IMR-90 (cell line): ENCODE measurements at regions not wholly inside any gene's neighbourhood (a gene's known extent, or its start where the extent isn't known, plus 50 kb on each side); places are given as distances from the start of the nearest gene placed in this dataset.

Experiments
- ATAC-seq: fragments of 200-7000 bp; cut with Tn5 transposase; 2 replicates; pipeline ENCODE4 v1.9.1; 2020; ENCODE audit warnings: low read depth, mild to moderate bottlenecking, moderate library complexity
- BruUV-seq: library from RNA; stranded (reverse); fragments of 400-500 nt; replicated peaks from 2 replicates; lab custom pipeline; 2021; lab: Mats Ljungman, UMichigan
- CTCF ChIA-PET: fragments of 300-600 bp; formaldehyde crosslinking; extraction: SDS; loops from one replicate; lab custom pipeline; 2021; ENCODE audit warnings: antibody characterized with exemption; lab: Yijun Ruan, JAX
- POLR2A ChIA-PET: fragments of 300-600 bp; sonication (Branson Sonifier 250); formaldehyde crosslinking; loops from one replicate; lab custom pipeline; 2022; ENCODE audit warnings: antibody characterized with exemption; ENCODE audit not compliant: unreplicated experiment; lab: Charles Lee
- DNase-seq: peaks from one replicate; pipeline ENCODE4 v3.0.0; 2013
- H2AFZ ChIP-seq: replicated peaks from 2 replicates; pipeline ENCODE3; 2013; ENCODE audit warnings: low read length, mild to moderate bottlenecking; ENCODE audit not compliant: poor library complexity
- H2AK5ac ChIP-seq: 2 replicates; pipeline ENCODE4 v1.6.1; 2013; ENCODE audit warnings: low read depth, low read length, inconsistent platforms
- H2AK9ac ChIP-seq: replicated peaks from 2 replicates; pipeline ENCODE3; 2013; ENCODE audit warnings: mild to moderate bottlenecking, low read depth, low read length, moderate library complexity; ENCODE audit not compliant: poor library complexity
- H2BK120ac ChIP-seq: 2 replicates; pipeline ENCODE4 v1.6.1; 2013; ENCODE audit warnings: low read depth, low read length, inconsistent platforms
- H2BK15ac ChIP-seq: 3 replicates; pipeline ENCODE4 v1.6.1; 2013; ENCODE audit warnings: low read depth, low read length, inconsistent platforms
- H2BK20ac ChIP-seq: 2 replicates; pipeline ENCODE4 v1.6.1; 2013; ENCODE audit warnings: low read depth, mild to moderate bottlenecking, inconsistent platforms, low read length, moderate library complexity
- H2BK5ac ChIP-seq: 2 replicates; pipeline ENCODE4 v1.6.1; 2013; ENCODE audit warnings: mild to moderate bottlenecking, low read depth, low read length, inconsistent platforms; ENCODE audit not compliant: poor library complexity, severe bottlenecking
- H3K14ac ChIP-seq: replicated peaks from 2 replicates; pipeline ENCODE4 v1.6.1; 2013; ENCODE audit warnings: low read depth, low read length, inconsistent platforms
- H3K18ac ChIP-seq: 2 replicates; pipeline ENCODE4 v1.6.1; 2013; ENCODE audit warnings: low read depth, low read length, control low read depth
- H3K23ac ChIP-seq: 2 replicates; pipeline ENCODE4 v1.6.1; 2013; ENCODE audit warnings: low read depth, low read length, inconsistent platforms
- H3K27ac ChIP-seq: 2 replicates; pipeline ENCODE4 v1.5.1; 2013; ENCODE audit warnings: mild to moderate bottlenecking, control low read depth, low read length; ENCODE audit not compliant: insufficient read depth
- H3K27me3 ChIP-seq: 2 replicates; pipeline ENCODE4 v1.6.1; 2013; ENCODE audit warnings: low read length; ENCODE audit not compliant: control insufficient read depth, insufficient read depth
- H3K36me3 ChIP-seq: 2 replicates; pipeline ENCODE4 v1.6.1; 2013; ENCODE audit warnings: low read length, mixed read lengths; ENCODE audit not compliant: control insufficient read depth, insufficient read depth
- H3K4ac ChIP-seq: 2 replicates; pipeline ENCODE4 v1.6.1; 2013; ENCODE audit warnings: low read depth, low read length, inconsistent platforms
- H3K4me1 ChIP-seq: 2 replicates; pipeline ENCODE4 v1.6.1; 2013; ENCODE audit warnings: low read length, mixed read lengths; ENCODE audit not compliant: control insufficient read depth, insufficient read depth
- H3K4me2 ChIP-seq: 2 replicates; pipeline ENCODE4 v1.6.1; 2013; ENCODE audit warnings: low read depth, mild to moderate bottlenecking, control low read depth, low read length, moderate library complexity
- H3K4me3 ChIP-seq: 2 replicates; pipeline ENCODE4 v1.5.1; 2013; ENCODE audit warnings: low read depth, mild to moderate bottlenecking, control low read depth, low read length, moderate library complexity; ENCODE audit not compliant: insufficient read depth
- H3K56ac ChIP-seq: 2 replicates; pipeline ENCODE4 v1.6.1; 2013; ENCODE audit warnings: low read length, inconsistent platforms; ENCODE audit not compliant: insufficient read depth; ENCODE audit errors: extremely low read depth
- H3K79me1 ChIP-seq, 2 experiments: 2 replicates each; pipeline ENCODE4 v1.6.1; 2013; ENCODE audit warnings: low read length in 2 of 2, inconsistent platforms in 1 of 2, low read depth in 1 of 2
- H3K9ac ChIP-seq: 2 replicates; pipeline ENCODE4 v1.6.1; 2013; ENCODE audit warnings: low read depth, low read length, control low read depth
- H3K9me1 ChIP-seq: 2 replicates; pipeline ENCODE4 v1.6.1; 2013; ENCODE audit warnings: low read length, inconsistent platforms; ENCODE audit not compliant: insufficient read depth
- H3K9me3 ChIP-seq: 2 replicates; pipeline ENCODE4 v1.6.1; 2013; ENCODE audit warnings: low read length; ENCODE audit not compliant: control insufficient read depth, insufficient read depth
- H4K20me1 ChIP-seq: 2 replicates; pipeline ENCODE4 v1.6.1; 2013; ENCODE audit warnings: low read length, inconsistent platforms; ENCODE audit not compliant: insufficient read depth
- H4K5ac ChIP-seq: 2 replicates; pipeline ENCODE4 v1.6.1; 2013; ENCODE audit warnings: mild to moderate bottlenecking, low read depth, low read length, control low read depth
- H4K8ac ChIP-seq, 2 experiments: 2 replicates each; pipeline ENCODE4 v1.6.1; 2013; ENCODE audit warnings: low read depth in 2 of 2, low read length in 2 of 2, control low read depth in 1 of 2, inconsistent platforms in 1 of 2
- H4K91ac ChIP-seq: 2 replicates; pipeline ENCODE4 v1.6.1; 2013; ENCODE audit warnings: low read depth, low read length, inconsistent platforms; ENCODE audit not compliant: insufficient read depth
- BHLHE40 ChIP-seq: fragments of 150-350 bp; IDR thresholded peaks from 2 replicates; pipeline ENCODE4 v1.6.1; 2016; ENCODE audit warnings: mild to moderate bottlenecking, low read depth, low read length
- CEBPB ChIP-seq: IDR thresholded peaks from 2 replicates; pipeline ENCODE4 v1.6.1; 2012; ENCODE audit warnings: low read depth, low read length, improper control_type of control experiment
- CHD1 ChIP-seq: IDR thresholded peaks from 2 replicates; pipeline ENCODE4 v1.6.1; 2012; ENCODE audit warnings: low read depth, low read length, improper control_type of control experiment
- ELK1 ChIP-seq: fragments of 150-350 bp; IDR thresholded peaks from 2 replicates; pipeline ENCODE4 v1.6.1; 2016; ENCODE audit warnings: low read depth, mild to moderate bottlenecking, low read length, moderate library complexity, borderline replicate concordance
- FOS ChIP-seq: fragments of 150-350 bp; IDR thresholded peaks from 2 replicates; pipeline ENCODE4 v1.6.1; 2016; ENCODE audit warnings: low read depth, low read length
- MAFK ChIP-seq: IDR thresholded peaks from 2 replicates; pipeline ENCODE4 v1.6.1; 2012; ENCODE audit warnings: low read depth, low read length, improper control_type of control experiment
- MAZ ChIP-seq: IDR thresholded peaks from 2 replicates; pipeline ENCODE4 v1.6.1; 2012; ENCODE audit warnings: low read depth, mild to moderate bottlenecking, low read length, improper control_type of control experiment, moderate library complexity, borderline replicate concordance
- MXI1 ChIP-seq: IDR thresholded peaks from 2 replicates; pipeline ENCODE4 v1.6.1; 2012; ENCODE audit warnings: low read depth, mild to moderate bottlenecking, low read length, moderate library complexity, borderline replicate concordance
- NFE2L2 ChIP-seq: fragments of 150-350 bp; IDR thresholded peaks from 2 replicates; pipeline ENCODE4 v1.6.1; 2016; ENCODE audit warnings: low read depth, mild to moderate bottlenecking, low read length
- POLR2A ChIP-seq: IDR thresholded peaks from 2 replicates; pipeline ENCODE4 v1.6.1; 2012; ENCODE audit warnings: mild to moderate bottlenecking, low read depth, low read length
- RAD21 ChIP-seq: IDR thresholded peaks from 2 replicates; pipeline ENCODE4 v1.6.1; 2012; ENCODE audit warnings: low read length, improper control_type of control experiment
- RCOR1 ChIP-seq: IDR thresholded peaks from 2 replicates; pipeline ENCODE4 v1.6.1; 2012; ENCODE audit warnings: mild to moderate bottlenecking, low read length, improper control_type of control experiment; ENCODE audit not compliant: insufficient replicate concordance
- RFX5 ChIP-seq: IDR thresholded peaks from 2 replicates; pipeline ENCODE4 v1.8.0; 2012; ENCODE audit warnings: low read depth, mild to moderate bottlenecking, low read length, moderate library complexity
- SMC3 ChIP-seq: fragments of 150-350 bp; IDR thresholded peaks from 2 replicates; pipeline ENCODE4 v1.6.1; 2016; ENCODE audit warnings: low read depth, mild to moderate bottlenecking, antibody characterized with exemption, low read length, moderate library complexity
- USF2 ChIP-seq: fragments of 150-350 bp; IDR thresholded peaks from 2 replicates; pipeline ENCODE4 v1.6.1; 2017; ENCODE audit warnings: mild to moderate bottlenecking, antibody characterized with exemption, low read length, low read depth
- WGBS, 2 experiments: methylation state at CpG; one replicate each; pipeline versions ENCODE4 v1.1.5 to v1.1.7; 2013; ENCODE audit warnings: missing lambda C conversion rate in 2 of 2; ENCODE audit not compliant: insufficient read length in 1 of 2; ENCODE audit errors: extremely low coverage in 2 of 2; 5-methylcytosine and 5-hydroxymethylcytosine counted together
- dilution Hi-C: fragments of 300-500 bp; cut with HindIII; formaldehyde crosslinking; loops from one replicate; pipeline ENCODE4 v1.14.3; 2018; ENCODE audit warnings: low sequenced_read_pairs; ENCODE audit not compliant: unreplicated experiment
- in situ Hi-C: fragments of 300-500 bp; cut with MboI; formaldehyde crosslinking; loops from 3 replicates; pipeline ENCODE4 v1.14.3; 2019; ENCODE audit warnings: low sequenced_read_pairs, inconsistent platforms, mixed read lengths
- intact Hi-C: fragments of 100-400 bp; cut with micrococcal nuclease; formaldehyde crosslinking; loops from 2 replicates; pipeline ENCODE4 v1.10.0; 2022

- H4K91ac ChIP-seq, result peak overlapping the region; percentile 23; the same call in 1 of the 2 replicates
- H3K14ac ChIP-seq, result peak overlapping the region; percentile 42; the same call in 1 of the 2 replicates
- DNase-seq, result no peak
- no peak overlapping the region for H3K9ac ChIP-seq
- no peak overlapping the region for H2AK9ac ChIP-seq
- H3K4me2 ChIP-seq, result no peak overlapping the region
- peak overlapping the region; percentile 30 for H2BK120ac ChIP-seq
- no peak overlapping the region for H2BK5ac ChIP-seq
- H3K4me1 ChIP-seq, result peaks cover 6% of the 10 kb centered on the region
- peak overlapping the region; percentile 56; the same call in 1 of the 2 replicates for H3K4ac ChIP-seq
- ChIA-PET POLR2A (no interaction called here), CTCF (interaction anchor here (0.6 kb wide), 1 partner anchor 45 kb away, joined by 3 read pairs; no protein-coding TSS in a partner anchor)
- H3K9me3 ChIP-seq, result peaks cover 3% of the 10 kb centered on the region; the same call in 1 of the 2 replicates
- H3K56ac ChIP-seq, result 0 out of 2 replicates have a peak overlapping the region, but pooled peaks have one; percentile 5
- peak overlapping the region; percentile 44 for H2AFZ ChIP-seq
- H2BK15ac ChIP-seq, result peak overlapping the region; percentile 33; the same call in 1 of the 3 replicates
- no TSS peak for BruUV-seq
- peak overlapping the region; percentile 42 for H2BK20ac ChIP-seq
- H3K9me1 ChIP-seq, result peaks cover 13% of the 10 kb centered on the region
- intact Hi-C loops, result no loop called here
- no peak for ATAC-seq
- H3K23ac ChIP-seq, result peak overlapping the region; percentile 40; the same call in 1 of the 2 replicates
- H3K27me3 ChIP-seq, result no peaks in the 10 kb centered on the region
- WGBS, 2 experiments, result 90% methylated on average over 1 of the region's 10 CpGs; no CpG with 5 or more reads in 1 of the 2 experiments
- H4K8ac ChIP-seq, result peak overlapping the region in 1 of 2 experiments; percentile 71; a peak in 2 of 4 replicates
- dilution Hi-C loops, result no loop called here
- no peak overlapping the region for H3K4me3 ChIP-seq
- no peak overlapping the region for H3K27ac ChIP-seq
- H2AK5ac ChIP-seq, result peak overlapping the region; percentile 87; the same call in 1 of the 2 replicates
- H3K18ac ChIP-seq, result no peak overlapping the region
- H4K5ac ChIP-seq, result no peak overlapping the region
- no peaks in the 10 kb centered on the region for H3K79me1 ChIP-seq
- no peaks in the 10 kb centered on the region for H4K20me1 ChIP-seq
- in situ Hi-C loops, result no loop called here
- H3K36me3 ChIP-seq, result no peaks in the 10 kb centered on the region
- no peak for TF ChIP-seq RFX5
- no peak for TF ChIP-seq RCOR1
- TF ChIP-seq CEBPB, result no peak
- no peak for TF ChIP-seq BHLHE40
- TF ChIP-seq POLR2A, result no peak
- no peak for TF ChIP-seq SMC3
- no peak for TF ChIP-seq MAFK
- TF ChIP-seq MAZ, result no peak
- no peak for TF ChIP-seq USF2
- no peak for TF ChIP-seq ELK1
- TF ChIP-seq MXI1, result no peak
- no peak for TF ChIP-seq NFE2L2
- TF ChIP-seq RAD21, result no peak
- no peak for TF ChIP-seq FOS
- TF ChIP-seq CHD1, result no peak
Measured at GRCh38 chr13:32830336-32831031, 185.7 kb upstream of the KL start.
